ENCODE measurements at regions not wholly inside any gene's neighbourhood (a gene's known extent, or its start where the extent isn't known, plus 50 kb on each side); places are given as distances from the start of the nearest gene placed in this dataset.

- no peaks in the 10 kb centered on the region for H3K9me3 ChIP-seq (ENCODE audit: insufficient read depth in 2 of 2, low read depth in 1 of 2, low read length in 1 of 2)
- FAIRE-seq (no peak), DNase-seq (ENCODE audit: low read depth in 1 of 2, low spot score in 2 of 2) (no peak)
- no peak overlapping the region for H3K18ac ChIP-seq (ENCODE audit: extremely low read depth, low read length)
- H3K4me1 ChIP-seq (replicated peaks in 1 of 4; ENCODE audit: control insufficient read depth in 3 of 4, insufficient read depth in 4 of 4, low read length in 3 of 4): no peaks in the 10 kb centered on the region
- ChIA-PET CTCF (ENCODE audit: partially characterized antibody) (interaction anchor here (1.2 to 3.4 kb wide), 2 partner anchors 16 to 19 kb away, joined by 3 to 13 read pairs; no protein-coding TSS in a partner anchor), POLR2A (ENCODE audit: partially characterized antibody) (interaction anchor here (0.8 kb wide), 1 partner anchor 13 kb away, joined by 4 read pairs; no protein-coding TSS in a partner anchor)
- H3K23me2 ChIP-seq (ENCODE audit: low read depth, low read length): no peaks in the 10 kb centered on the region
- no peak overlapping the region for H3K23ac ChIP-seq (ENCODE audit: insufficient read length)
- H3K4me3 ChIP-seq (ENCODE audit: extremely low read depth in 1 of 4, insufficient read depth in 2 of 4, low read depth in 3 of 4, low read length in 4 of 4): no peak overlapping the region
- WGBS, 2 experiments (ENCODE audit: extremely low coverage in 1 of 2, insufficient coverage in 1 of 2, insufficient read length in 1 of 2, insufficient replicate concordance in 2 of 2, low coverage in 1 of 2, low lambda C conversion rate in 2 of 2, missing lambda C conversion rate in 1 of 2): 91% methylated on average over 2 of the region's 2 CpGs; no CpG with 5 or more reads in 1 of the 2 experiments
- no peak overlapping the region for H3K9ac ChIP-seq (replicated peaks in 1 of 4; ENCODE audit: extremely low read depth in 1 of 4, low read depth in 3 of 4, low read length in 3 of 4)
- H2BK20ac ChIP-seq (ENCODE audit: low read length): no peak overlapping the region
- no peak overlapping the region for H2BK5ac ChIP-seq (ENCODE audit: low read depth, low read length)
- no peaks in the 10 kb centered on the region for H3K27me3 ChIP-seq (replicated peaks in 1 of 4; ENCODE audit: control insufficient read depth in 3 of 4, extremely low read depth in 1 of 4, insufficient read depth in 3 of 4, low read length in 3 of 4)
- H2AK5ac ChIP-seq (ENCODE audit: low read depth, low read length): no peak overlapping the region
- H3K79me1 ChIP-seq (ENCODE audit: low read depth, low read length): no peaks in the 10 kb centered on the region
- H3K4me2 ChIP-seq (ENCODE audit: insufficient read depth in 1 of 2, low read depth in 2 of 2, low read length in 2 of 2): no peak overlapping the region
- no peak for TF ChIP-seq SIN3A (conservative IDR thresholded peaks at IDR 0.05 in 1 of 2, IDR thresholded peaks at IDR 0.05 in 1 of 2; ENCODE audit: low read depth in 1 of 2, low read length in 2 of 2)
- TF ChIP-seq USF2 (IDR thresholded peaks at IDR 0.05; ENCODE audit: low read length): no peak
- no peak for TF ChIP-seq CTBP2 (IDR thresholded peaks at IDR 0.05; ENCODE audit: borderline replicate concordance, insufficient read depth, insufficient read length, low read length)
- no peak for TF ChIP-seq YY1 (IDR thresholded peaks at IDR 0.05; ENCODE audit: low read depth, low read length)
- no peak for TF ChIP-seq BACH1 (IDR thresholded peaks at IDR 0.05; ENCODE audit: low read length)
- TF ChIP-seq ASH2L (IDR thresholded peaks at IDR 0.05; ENCODE audit: low read length): no peak
- no peaks in the 10 kb centered on the region for H3K36me3 ChIP-seq (ENCODE audit: control insufficient read depth in 2 of 4, insufficient read depth in 4 of 4, low read length in 3 of 4)
- no peak overlapping the region for H4K8ac ChIP-seq (ENCODE audit: extremely low read depth, insufficient read depth, low read length)
- H2BK12ac ChIP-seq (ENCODE audit: low read depth, low read length): no peak overlapping the region
- H4K20me1 ChIP-seq (replicated peaks in 1 of 2; ENCODE audit: control insufficient read depth in 1 of 2, insufficient read depth in 2 of 2, low read length in 2 of 2): no peaks in the 10 kb centered on the region
- H2BK15ac ChIP-seq (ENCODE audit: low read length): no peak overlapping the region
- H3K79me2 ChIP-seq (ENCODE audit: control insufficient read depth in 1 of 2, insufficient read depth in 2 of 2, low read length in 2 of 2): no peaks in the 10 kb centered on the region
- no peak overlapping the region for H3K27ac ChIP-seq (ENCODE audit: low read depth, low read length)
- no peak overlapping the region for H2BK120ac ChIP-seq (replicated peaks; ENCODE audit: low read depth, low read length)
- H4K5ac ChIP-seq (ENCODE audit: insufficient read length, low read depth, low read length): no peak overlapping the region
- no peak overlapping the region for H3K56ac ChIP-seq (replicated peaks; ENCODE audit: insufficient read length, low read depth, low read length)
- H3K14ac ChIP-seq (ENCODE audit: insufficient read length): no peak overlapping the region
- H3K4ac ChIP-seq (replicated peaks; ENCODE audit: insufficient read length, low read depth, low read length): no peak overlapping the region
- no peak overlapping the region for H4K91ac ChIP-seq (replicated peaks; ENCODE audit: insufficient read length, low read length)
- H2AFZ ChIP-seq (ENCODE audit: low read length): no peak overlapping the region
Measured at GRCh38 chr11:86175626-86176025, 68.9 kb upstream of the EED start.
